ENCODE measurements at regions not wholly inside any gene's neighbourhood (a gene's known extent, or its start where the extent isn't known, plus 50 kb on each side); places are given as distances from the start of the nearest gene placed in this dataset.

DNA sequence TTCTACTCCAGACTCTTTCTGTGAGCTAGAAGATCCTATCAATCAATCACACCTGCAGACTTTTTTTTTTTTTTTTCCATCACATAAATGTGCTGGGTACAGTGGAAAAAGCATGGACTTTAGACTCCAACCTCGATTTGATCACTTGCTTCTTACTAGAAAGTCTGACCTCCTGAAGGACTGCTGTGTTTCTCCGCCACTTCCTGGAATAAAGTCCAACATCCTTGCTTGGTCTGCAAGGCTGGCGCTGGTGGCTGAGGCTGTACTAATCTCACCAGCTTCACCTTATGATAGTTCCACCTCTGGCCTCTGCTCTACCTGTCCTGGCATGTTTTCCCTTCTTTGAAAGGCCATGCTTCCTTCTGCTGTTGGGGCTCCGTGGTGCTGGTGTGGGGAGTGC, 60.9 kb upstream of the SESN3 start:
- no peak for DNase-seq (ENCODE audit: low read depth, low spot score)
- Histone ChIP-seq H3K27me3 (ENCODE audit: control insufficient read depth, insufficient read depth, low read length) (no peaks in the 10 kb centered on the region), H3K36me3 (ENCODE audit: control insufficient read depth, insufficient read depth, low read length) (no peaks in the 10 kb centered on the region), H3K27ac (ENCODE audit: low read length) (no peak overlapping the region), H3K4me3 (ENCODE audit: low read length) (no peak overlapping the region), H3K9me3 (ENCODE audit: control insufficient read depth, insufficient read depth, low read length) (no peaks in the 10 kb centered on the region), H3K4me1 (ENCODE audit: control insufficient read depth, insufficient read depth, low read length) (peaks cover 3% of the 10 kb centered on the region)
- no CpG with 5 or more reads among the region's 4 CpGs for WGBS (ENCODE audit: insufficient coverage, insufficient read length)

DNA sequence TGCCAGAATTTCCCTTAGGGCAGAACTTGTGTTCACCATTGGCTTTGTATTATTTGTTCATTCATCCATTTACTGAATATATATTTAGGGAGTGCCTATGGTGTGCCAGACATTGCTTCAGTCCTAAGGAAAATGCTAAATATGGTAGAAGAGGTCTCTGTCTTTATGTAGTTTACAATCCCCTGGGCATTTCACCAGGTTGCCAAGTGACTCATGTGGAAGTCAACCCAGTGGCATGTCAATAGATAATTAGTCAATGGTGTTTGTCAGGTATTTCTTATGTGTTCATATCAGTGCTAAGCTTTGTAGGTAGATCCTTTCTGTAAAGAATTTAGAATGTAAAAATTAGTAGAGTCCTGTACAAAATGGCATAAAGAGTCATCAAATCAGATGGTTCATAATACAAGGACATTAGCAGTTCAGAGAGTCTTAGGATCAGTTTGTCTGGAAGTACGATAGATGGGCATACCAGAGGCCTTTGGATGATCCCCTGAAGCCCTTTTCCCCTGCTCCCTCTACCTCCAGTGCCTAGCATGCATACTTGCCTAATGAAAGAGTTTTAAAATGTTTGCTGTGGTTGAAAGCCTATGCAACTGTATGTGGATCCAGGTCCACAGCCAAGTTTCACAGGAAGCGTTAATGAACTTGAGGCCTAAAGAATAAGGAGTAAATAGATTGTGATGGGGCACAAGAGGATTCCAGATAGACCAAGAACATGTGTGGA, 58.5 kb upstream of the SESN3 start:
- Histone ChIP-seq H3K9me3 (ENCODE audit: control insufficient read depth, insufficient read depth, low read length) (no peaks in the 10 kb centered on the region), H3K27me3 (ENCODE audit: control insufficient read depth, insufficient read depth, low read length) (no peaks in the 10 kb centered on the region), H3K4me1 (ENCODE audit: control insufficient read depth, insufficient read depth, low read length) (peaks cover 3% of the 10 kb centered on the region), H3K36me3 (ENCODE audit: control insufficient read depth, insufficient read depth, low read length) (no peaks in the 10 kb centered on the region), H3K27ac (ENCODE audit: low read length) (no peak overlapping the region), H3K4me3 (ENCODE audit: low read length) (no peak overlapping the region)
- no peak for DNase-seq (ENCODE audit: low read depth, low spot score)
- WGBS (ENCODE audit: insufficient coverage, insufficient read length), result no CpG with 5 or more reads among the region's 2 CpGs

DNA sequence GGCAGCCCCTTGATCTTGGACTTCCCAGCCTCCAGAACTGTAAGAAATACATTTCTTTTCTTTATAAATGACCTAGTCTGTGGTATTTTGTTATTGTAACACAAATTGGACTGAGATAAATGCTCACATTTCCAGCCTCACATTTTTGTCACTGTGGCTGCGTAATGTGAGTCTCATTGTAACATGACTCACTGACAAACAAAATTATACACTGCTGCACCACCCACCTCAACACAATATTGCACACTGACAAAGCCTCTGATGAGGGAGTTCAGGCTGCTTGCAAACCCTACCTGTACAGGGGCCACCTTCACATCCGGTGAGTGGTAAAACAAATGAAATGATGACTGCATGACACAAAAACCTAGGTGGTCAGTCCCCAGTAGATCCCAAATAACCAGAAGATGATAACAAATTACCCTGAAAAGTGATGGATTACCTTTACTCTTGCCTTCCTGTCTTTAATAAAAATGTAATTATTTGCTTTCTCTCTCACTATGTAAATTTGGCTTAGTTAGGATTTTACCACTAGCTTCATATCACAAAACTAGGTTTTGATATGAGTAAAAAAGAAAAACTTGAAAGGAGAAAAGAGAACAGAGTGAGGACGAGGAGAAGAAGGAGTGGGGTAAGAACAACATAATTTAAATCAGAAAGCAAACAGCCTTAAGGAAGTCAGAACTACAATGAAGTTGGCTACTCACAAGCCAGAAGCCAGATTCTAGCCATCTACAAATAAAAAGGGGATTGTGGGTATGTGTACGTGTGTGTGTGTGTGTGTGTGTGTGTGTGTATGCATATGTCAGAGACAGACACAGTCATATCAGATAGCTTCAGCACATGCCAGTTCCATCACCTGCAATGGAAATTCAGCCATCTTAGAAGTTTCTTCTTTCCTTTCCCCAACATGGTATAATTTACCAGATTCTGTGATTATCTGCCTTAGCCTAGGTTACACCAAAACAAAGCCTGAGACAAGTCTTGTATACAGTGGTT, 53.4 kb upstream of the SESN3 start:
- Histone ChIP-seq H3K27ac (ENCODE audit: low read length) (no peak overlapping the region), H3K27me3 (ENCODE audit: control insufficient read depth, insufficient read depth, low read length) (no peaks in the 10 kb centered on the region), H3K4me3 (ENCODE audit: low read length) (no peak overlapping the region), H3K36me3 (ENCODE audit: control insufficient read depth, insufficient read depth, low read length) (no peaks in the 10 kb centered on the region), H3K9me3 (ENCODE audit: control insufficient read depth, insufficient read depth, low read length) (no peaks in the 10 kb centered on the region), H3K4me1 (ENCODE audit: control insufficient read depth, insufficient read depth, low read length) (0 out of 2 replicates have a peak, but pooled peaks cover 3% of the 10 kb centered on the region)
- no peak for DNase-seq (ENCODE audit: low read depth, low spot score)
- WGBS (ENCODE audit: insufficient coverage, insufficient read length), result no CpG with 5 or more reads among the region's 4 CpGs

DNA sequence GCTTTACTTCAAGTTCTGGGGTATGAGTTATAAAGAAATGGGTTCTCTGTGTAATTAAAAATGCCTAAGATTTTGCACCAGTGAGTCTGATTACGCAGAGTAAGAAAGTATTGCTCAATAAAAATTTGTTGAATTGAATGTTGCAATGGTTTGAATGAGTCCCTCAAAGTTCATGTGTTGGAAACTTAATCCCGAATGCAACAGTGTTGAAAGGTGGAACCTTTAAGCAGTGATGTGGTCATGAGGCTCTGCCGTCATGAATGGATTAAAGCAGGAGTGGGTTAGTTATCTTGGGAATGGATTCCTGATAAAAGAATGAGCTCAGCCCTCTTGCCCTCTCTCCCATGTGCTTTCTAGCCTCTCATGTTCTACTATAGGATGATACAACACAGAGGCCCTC, 52.6 kb upstream of the SESN3 start:
- no peaks in the 10 kb centered on the region for H3K36me3 ChIP-seq (ENCODE audit: control insufficient read depth, insufficient read depth, low read length)
- no peaks in the 10 kb centered on the region for H3K27me3 ChIP-seq (ENCODE audit: control insufficient read depth, insufficient read depth, low read length)
- no peaks in the 10 kb centered on the region for H3K9me3 ChIP-seq (ENCODE audit: control insufficient read depth, insufficient read depth, low read length)
- H3K27ac ChIP-seq (ENCODE audit: low read length), result no peak overlapping the region
- no peak overlapping the region for H3K4me3 ChIP-seq (ENCODE audit: low read length)
- 0 out of 2 replicates have a peak, but pooled peaks cover 3% of the 10 kb centered on the region for H3K4me1 ChIP-seq (ENCODE audit: control insufficient read depth, insufficient read depth, low read length)
- no CpG with 5 or more reads among the region's 3 CpGs for WGBS (ENCODE audit: insufficient coverage, insufficient read length)
- DNase-seq (ENCODE audit: low read depth, low spot score), result no peak

DNA sequence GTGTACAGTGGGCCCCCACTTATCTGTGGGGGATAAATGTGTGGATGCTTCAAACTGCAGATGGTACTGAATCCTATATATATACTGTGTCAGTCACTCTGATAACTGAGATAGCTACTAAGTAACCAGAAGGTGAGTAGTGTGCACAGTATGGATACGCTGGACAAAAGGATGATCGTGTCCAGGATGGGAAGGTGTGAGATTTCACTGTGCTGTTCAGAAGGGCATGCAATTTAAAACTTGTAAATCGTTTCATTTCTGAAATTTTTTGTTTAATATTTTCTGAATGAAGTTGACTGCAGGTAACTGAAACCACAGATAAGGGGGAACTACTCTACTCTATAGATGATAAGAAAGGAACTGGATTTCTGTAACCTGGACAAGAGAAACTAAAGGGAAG, 52.1 kb upstream of the SESN3 start:
- Histone ChIP-seq H3K9me3 (ENCODE audit: control insufficient read depth, insufficient read depth, low read length) (no peaks in the 10 kb centered on the region), H3K4me1 (ENCODE audit: control insufficient read depth, insufficient read depth, low read length) (0 out of 2 replicates have a peak, but pooled peaks cover 3% of the 10 kb centered on the region), H3K27ac (ENCODE audit: low read length) (no peak overlapping the region), H3K36me3 (ENCODE audit: control insufficient read depth, insufficient read depth, low read length) (no peaks in the 10 kb centered on the region), H3K27me3 (ENCODE audit: control insufficient read depth, insufficient read depth, low read length) (no peaks in the 10 kb centered on the region), H3K4me3 (ENCODE audit: low read length) (no peak overlapping the region)
- no CpG with 5 or more reads among the region's 3 CpGs for WGBS (ENCODE audit: insufficient coverage, insufficient read length)
- DNase-seq (ENCODE audit: low read depth, low spot score), result no peak

DNA sequence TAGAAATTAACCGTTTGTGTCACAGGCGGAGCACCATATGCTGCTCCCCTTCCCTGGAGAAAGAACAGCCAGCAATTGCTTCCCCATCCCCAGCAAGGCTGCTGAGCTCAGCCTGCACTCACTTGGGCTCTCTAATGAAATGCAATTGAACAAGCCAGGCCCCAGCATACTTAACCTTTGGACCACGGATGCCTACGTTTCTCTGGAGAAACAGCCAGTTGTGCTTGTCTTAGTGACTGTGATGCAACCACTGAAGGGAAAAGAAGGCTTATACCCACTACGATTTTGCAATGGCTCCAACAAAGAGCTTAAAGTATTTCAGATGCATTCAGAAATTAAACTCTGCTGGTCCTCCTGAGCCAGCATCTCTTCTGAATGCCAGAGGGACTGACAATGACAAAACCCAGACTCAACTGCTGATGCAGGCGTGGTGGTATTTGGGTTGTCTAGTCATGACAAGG, 51.3 kb upstream of the SESN3 start:
- WGBS (ENCODE audit: insufficient coverage, insufficient read length), result no CpG with 5 or more reads among the region's 6 CpGs
- Histone ChIP-seq H3K9me3 (ENCODE audit: control insufficient read depth, insufficient read depth, low read length) (no peaks in the 10 kb centered on the region), H3K27ac (ENCODE audit: low read length) (no peak overlapping the region), H3K4me3 (ENCODE audit: low read length) (no peak overlapping the region), H3K27me3 (ENCODE audit: control insufficient read depth, insufficient read depth, low read length) (no peaks in the 10 kb centered on the region), H3K36me3 (ENCODE audit: control insufficient read depth, insufficient read depth, low read length) (no peaks in the 10 kb centered on the region), H3K4me1 (ENCODE audit: control insufficient read depth, insufficient read depth, low read length) (0 out of 2 replicates have a peak, but pooled peaks cover 3% of the 10 kb centered on the region)
- no peak for DNase-seq (ENCODE audit: low read depth, low spot score)

All from iPS DF 6.9 (cell line).